OCI-LY1 (cell line): ENCODE measurements at regions not wholly inside any gene's neighbourhood (a gene's known extent, or its start where the extent isn't known, plus 50 kb on each side); places are given as distances from the start of the nearest gene placed in this dataset.

Experiments
- H2AFZ ChIP-seq: fragments of 200-600 bp; sonication (generic), shearing (Covaris generic); 2 replicates; pipeline ENCODE4 v1.6.0; 2014; ENCODE audit warnings: antibody characterized with exemption, mild to moderate bottlenecking, low read length
- H3F3A ChIP-seq: fragments of 200-600 bp; sonication (generic), shearing (Covaris generic); 2 replicates; pipeline ENCODE4 v1.6.0; 2014; ENCODE audit warnings: mild to moderate bottlenecking, antibody characterized with exemption, low read length, moderate library complexity; ENCODE audit not compliant: insufficient read depth
- H3K27ac ChIP-seq: fragments of 200-600 bp; sonication (generic); 2 replicates; pipeline ENCODE4 v1.5.1; 2014; ENCODE audit warnings: low read length, mixed run types, mild to moderate bottlenecking, low read depth; ENCODE audit not compliant: poor library complexity, severe bottlenecking
- H3K27me3 ChIP-seq: fragments of 200-600 bp; sonication (generic); 2 replicates; pipeline ENCODE4 v1.6.0; 2014; ENCODE audit warnings: antibody characterized with exemption, mild to moderate bottlenecking, low read length, moderate library complexity; ENCODE audit not compliant: insufficient read depth
- H3K36me3 ChIP-seq: fragments of 200-600 bp; sonication (generic); 2 replicates; pipeline ENCODE4 v1.6.1; 2014; ENCODE audit warnings: mild to moderate bottlenecking, antibody characterized with exemption, low read length, moderate library complexity, mixed read lengths; ENCODE audit not compliant: insufficient read depth
- H3K4me1 ChIP-seq: fragments of 200-600 bp; sonication (generic); 2 replicates; pipeline ENCODE4 v1.5.1; 2014; ENCODE audit warnings: mild to moderate bottlenecking, low read length, moderate library complexity; ENCODE audit not compliant: insufficient read depth, severe bottlenecking
- H3K4me2 ChIP-seq: fragments of 200-600 bp; sonication (generic), shearing (Covaris generic); 2 replicates; pipeline ENCODE4 v1.6.1; 2014; ENCODE audit warnings: low read length
- H3K4me3 ChIP-seq: fragments of 200-600 bp; sonication (generic); 2 replicates; pipeline ENCODE4 v1.5.1; 2014; ENCODE audit warnings: low read length, low read depth, mild to moderate bottlenecking, mixed read lengths; ENCODE audit not compliant: poor library complexity, severe bottlenecking
- H3K79me2 ChIP-seq: fragments of 200-600 bp; shearing (Covaris generic); 2 replicates; pipeline ENCODE4 v1.6.1; 2016; ENCODE audit warnings: mixed run types, low read length, mixed read lengths; ENCODE audit not compliant: insufficient read depth
- H3K9ac ChIP-seq: fragments of 200-600 bp; sonication (generic), shearing (Covaris generic); 2 replicates; pipeline ENCODE4 v1.6.1; 2014; ENCODE audit warnings: mild to moderate bottlenecking, low read length, mixed read lengths
- H3K9me2 ChIP-seq: fragments of 200-600 bp; sonication (generic), shearing (Covaris generic); 2 replicates; pipeline ENCODE4 v1.6.1; 2014; ENCODE audit warnings: low read depth, mild to moderate bottlenecking, low read length, mixed read lengths
- H3K9me3 ChIP-seq: fragments of 200-600 bp; shearing (Covaris generic); 2 replicates; pipeline ENCODE4 v1.6.1; 2014; ENCODE audit warnings: low read length, mixed read lengths
- H4K20me1 ChIP-seq: fragments of 200-600 bp; sonication (generic), shearing (Covaris generic); 2 replicates; pipeline ENCODE4 v1.6.0; 2016; ENCODE audit warnings: mild to moderate bottlenecking, low read length; ENCODE audit not compliant: insufficient read depth
- EZH2 ChIP-seq: fragments of 200-600 bp; sonication (generic), shearing (Covaris generic); IDR thresholded peaks from 2 replicates; pipeline ENCODE4 v1.8.0; 2017; ENCODE audit warnings: borderline replicate concordance, mixed run types, mild to moderate bottlenecking, antibody characterized with exemption, low read length, moderate library complexity, mixed read lengths
- TF ChIP-seq, protein P1 (sequence below): fragments of 200-600 bp; sonication (generic), shearing (Covaris generic); IDR thresholded peaks from 2 replicates; pipeline ENCODE4 v1.5.1; 2017; ENCODE audit warnings: mild to moderate bottlenecking, antibody characterized with exemption, low read length, moderate library complexity, mixed read lengths

- Histone ChIP-seq H3K9ac (no peak overlapping the region), H3K4me1 (no peaks in the 10 kb centered on the region), H3K9me3 (no peaks in the 10 kb centered on the region), H3K27ac (no peak overlapping the region), H3K79me2 (no peaks in the 10 kb centered on the region), H3K27me3 (peaks cover 3% of the 10 kb centered on the region; the same call in 1 of the 2 replicates), H3K9me2 (no peaks in the 10 kb centered on the region), H2AFZ (no peak overlapping the region), H3F3A (no peaks in the 10 kb centered on the region), H4K20me1 (no peaks in the 10 kb centered on the region), H3K4me2 (no peak overlapping the region), H3K36me3 (no peaks in the 10 kb centered on the region), H3K4me3 (no peak overlapping the region)
- no peak for TF ChIP-seq EZH2
- TF ChIP-seq, protein P1, sequence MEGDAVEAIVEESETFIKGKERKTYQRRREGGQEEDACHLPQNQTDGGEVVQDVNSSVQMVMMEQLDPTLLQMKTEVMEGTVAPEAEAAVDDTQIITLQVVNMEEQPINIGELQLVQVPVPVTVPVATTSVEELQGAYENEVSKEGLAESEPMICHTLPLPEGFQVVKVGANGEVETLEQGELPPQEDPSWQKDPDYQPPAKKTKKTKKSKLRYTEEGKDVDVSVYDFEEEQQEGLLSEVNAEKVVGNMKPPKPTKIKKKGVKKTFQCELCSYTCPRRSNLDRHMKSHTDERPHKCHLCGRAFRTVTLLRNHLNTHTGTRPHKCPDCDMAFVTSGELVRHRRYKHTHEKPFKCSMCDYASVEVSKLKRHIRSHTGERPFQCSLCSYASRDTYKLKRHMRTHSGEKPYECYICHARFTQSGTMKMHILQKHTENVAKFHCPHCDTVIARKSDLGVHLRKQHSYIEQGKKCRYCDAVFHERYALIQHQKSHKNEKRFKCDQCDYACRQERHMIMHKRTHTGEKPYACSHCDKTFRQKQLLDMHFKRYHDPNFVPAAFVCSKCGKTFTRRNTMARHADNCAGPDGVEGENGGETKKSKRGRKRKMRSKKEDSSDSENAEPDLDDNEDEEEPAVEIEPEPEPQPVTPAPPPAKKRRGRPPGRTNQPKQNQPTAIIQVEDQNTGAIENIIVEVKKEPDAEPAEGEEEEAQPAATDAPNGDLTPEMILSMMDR, result no peak
Observed at GRCh38 chr2:42858140-42859005, 66.0 kb upstream of the HAAO start.

DNA sequence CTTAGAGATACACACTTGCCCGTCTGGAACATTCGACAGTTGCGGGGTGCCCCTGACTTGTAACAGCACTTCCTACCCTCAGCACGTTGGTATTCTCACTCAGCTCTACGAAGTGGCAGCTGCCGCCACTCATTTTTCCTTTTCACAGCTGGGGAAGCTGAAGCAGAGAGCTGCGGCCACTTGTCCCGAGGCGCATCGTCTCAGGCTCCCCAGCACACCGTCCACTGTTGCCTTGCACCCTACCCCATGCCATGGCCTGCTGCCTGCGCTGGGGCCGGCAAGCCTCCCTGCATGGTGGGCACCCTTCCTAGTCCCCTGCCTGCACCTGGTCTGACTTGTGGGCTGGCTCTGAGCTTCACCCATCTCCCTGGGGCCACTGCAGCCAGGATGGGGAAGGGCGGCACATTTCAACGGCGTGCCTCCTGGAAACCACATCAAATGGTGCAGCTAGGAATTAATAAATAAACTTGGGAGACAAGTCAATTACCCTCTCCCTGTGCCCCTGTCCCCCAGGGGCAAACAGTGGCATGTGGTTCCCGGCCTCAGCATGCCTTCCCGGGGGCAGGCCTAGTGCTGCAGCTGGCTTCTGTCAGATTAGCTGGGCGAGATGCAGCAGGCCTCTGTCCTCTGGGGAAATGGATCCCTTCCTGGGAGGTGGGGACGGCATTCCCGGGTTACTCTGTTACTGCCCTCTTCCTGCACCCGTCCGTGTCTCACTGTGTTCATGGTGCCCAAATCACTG lies 64.7 kb upstream of the HAAO start:
- Histone ChIP-seq H4K20me1 (no peaks in the 10 kb centered on the region), H3K4me1 (no peaks in the 10 kb centered on the region), H3K9ac (no peak overlapping the region), H3K27ac (no peak overlapping the region), H2AFZ (no peak overlapping the region), H3K79me2 (no peaks in the 10 kb centered on the region), H3K9me2 (no peaks in the 10 kb centered on the region), H3K36me3 (no peaks in the 10 kb centered on the region), H3K27me3 (peaks cover 3% of the 10 kb centered on the region; the same call in 1 of the 2 replicates), H3K4me3 (no peak overlapping the region), H3F3A (no peaks in the 10 kb centered on the region), H3K4me2 (no peak overlapping the region), H3K9me3 (no peaks in the 10 kb centered on the region)
- TF ChIP-seq, protein P1, result no peak
- TF ChIP-seq EZH2, result no peak

- Histone ChIP-seq H3K4me3 (no peak overlapping the region), H3K36me3 (no peaks in the 10 kb centered on the region), H4K20me1 (no peaks in the 10 kb centered on the region), H2AFZ (no peak overlapping the region), H3K9me3 (no peaks in the 10 kb centered on the region), H3K9me2 (no peaks in the 10 kb centered on the region), H3F3A (no peaks in the 10 kb centered on the region), H3K4me2 (no peak overlapping the region), H3K4me1 (no peaks in the 10 kb centered on the region), H3K27ac (no peak overlapping the region), H3K79me2 (no peaks in the 10 kb centered on the region), H3K27me3 (peaks cover 3% of the 10 kb centered on the region; the same call in 1 of the 2 replicates), H3K9ac (no peak overlapping the region)
- TF ChIP-seq, protein P1, result no peak
- no peak for TF ChIP-seq EZH2
Observed at GRCh38 chr2:42856106-42856860, 63.9 kb upstream of the HAAO start.
